Panc1 (cell line): ENCODE measurements at regions not wholly inside any gene's neighbourhood (a gene's known extent, or its start where the extent isn't known, plus 50 kb on each side); places are given as distances from the start of the nearest gene placed in this dataset.

Experiments used
- ATAC-seq: fragments of 200-7000 bp; cut with Tn5 transposase; 2 replicates; pipeline ENCODE4 v1.9.1; 2020; ENCODE audit warnings: mild to moderate bottlenecking, moderate library complexity
- BruUV-seq: library from RNA; stranded (reverse); fragments of 400-500 nt; replicated peaks from 2 replicates; lab custom pipeline; 2021; lab: Mats Ljungman, UMichigan
- CTCF ChIA-PET: fragments of 300-600 bp; sonication (Branson Sonifier 250); formaldehyde crosslinking; loops from one replicate; lab custom pipeline; 2022; ENCODE audit warnings: antibody characterized with exemption; lab: Charles Lee
- POLR2A ChIA-PET: fragments of 300-600 bp; sonication (Branson Sonifier 250); formaldehyde crosslinking; loops from one replicate; lab custom pipeline; 2022; ENCODE audit warnings: antibody characterized with exemption; lab: Charles Lee
- DNase-seq: peaks from one replicate; pipeline ENCODE4 v3.0.0-alpha.2; 2010; ENCODE audit warnings: low read depth, low spot score
- H3K27ac ChIP-seq: 2 replicates; pipeline ENCODE4 v1.5.1; 2011; ENCODE audit warnings: mild to moderate bottlenecking, low read length, inconsistent platforms
- H3K27me3 ChIP-seq: fragments of 200-500 bp; sonication (Bioruptor generic); 2 replicates; pipeline ENCODE4 v1.6.0; 2014; ENCODE audit warnings: low read length, inconsistent platforms; ENCODE audit not compliant: control insufficient read depth, insufficient read depth
- H3K36me3 ChIP-seq: fragments of 200-500 bp; sonication (Bioruptor generic); 2 replicates; pipeline ENCODE4 v1.5.1; 2014; ENCODE audit warnings: inconsistent platforms, mild to moderate bottlenecking, low read length, moderate library complexity; ENCODE audit not compliant: control insufficient read depth, insufficient read depth
- H3K4me1 ChIP-seq: 2 replicates; pipeline ENCODE4 v1.5.1; 2011; ENCODE audit warnings: inconsistent platforms, mild to moderate bottlenecking, low read length, moderate library complexity; ENCODE audit not compliant: control insufficient read depth, insufficient read depth
- H3K4me3 ChIP-seq, 2 experiments: 2 replicates each; pipeline ENCODE4 v1.5.1; 2011 to 2012; ENCODE audit warnings: low read depth in 2 of 2, low read length in 2 of 2, mild to moderate bottlenecking in 2 of 2, inconsistent platforms in 1 of 2, moderate library complexity in 1 of 2
- H3K9me3 ChIP-seq: fragments of 200-500 bp; sonication (Bioruptor generic); 2 replicates; pipeline ENCODE4 v1.5.1; 2014; ENCODE audit warnings: low read depth, mild to moderate bottlenecking, inconsistent platforms, low read length, moderate library complexity; ENCODE audit not compliant: control insufficient read depth, insufficient read depth
- CTCF ChIP-seq: fragments of 450-650 bp; IDR thresholded peaks from 2 replicates; pipeline ENCODE4 v1.5.1; 2017; ENCODE audit warnings: mild to moderate bottlenecking
- POLR2AphosphoS5 ChIP-seq: IDR thresholded peaks from 2 replicates; pipeline ENCODE4 v1.6.1; 2012; ENCODE audit warnings: mild to moderate bottlenecking, low read depth, low read length, moderate library complexity
- REST ChIP-seq, 2 experiments: IDR thresholded peaks; 2 replicates each; pipeline ENCODE4 v1.6.1; 2011 to 2012; ENCODE audit warnings: low read depth in 2 of 2, control low read depth in 1 of 2, low read length in 1 of 2, mild to moderate bottlenecking in 1 of 2, moderate library complexity in 1 of 2; ENCODE audit not compliant: insufficient read depth in 1 of 2
- SIN3A ChIP-seq: IDR thresholded peaks from 2 replicates; pipeline ENCODE4 v1.6.1; 2012; ENCODE audit warnings: low read depth, mild to moderate bottlenecking, low read length, moderate library complexity, borderline replicate concordance; ENCODE audit not compliant: insufficient read depth
- TCF7L2 ChIP-seq: IDR thresholded peaks from 2 replicates; pipeline ENCODE4 v1.6.1; 2011; ENCODE audit warnings: mild to moderate bottlenecking, low read depth, low read length, inconsistent platforms
- in situ Hi-C: cut with HindIII; loops from 2 replicates; pipeline ENCODE4 v1.10.0; 2016; ENCODE audit warnings: low sequenced_read_pairs, low pct_unique_long_range_greater_than_20kb
- intact Hi-C: fragments of 100-400 bp; cut with micrococcal nuclease; formaldehyde crosslinking; loops from one replicate; pipeline ENCODE4 v1.10.0; 2022; ENCODE audit not compliant: unreplicated experiment

GRCh38 chr1:194865383-194865782 lies 1679.0 kb upstream of the B3GALT2 start:
- no peak overlapping the region for H3K4me3 ChIP-seq
- BruUV-seq, result no TSS peak
- DNase-seq (no peak), ATAC-seq (no peak)
- POLR2A ChIA-PET, result no interaction called here
- in situ Hi-C loops (no loop called here), intact Hi-C loops (no loop called here)
- no peak overlapping the region for H3K27ac ChIP-seq
- no peaks in the 10 kb centered on the region for H3K4me1 ChIP-seq
- CTCF ChIA-PET, result no interaction called here
- H3K27me3 ChIP-seq, result no peaks in the 10 kb centered on the region
- H3K9me3 ChIP-seq, result no peaks in the 10 kb centered on the region
- TF ChIP-seq CTCF, result no peak
- TF ChIP-seq SIN3A, result no peak
- no peak for TF ChIP-seq TCF7L2
- no peaks in the 10 kb centered on the region for H3K36me3 ChIP-seq

GRCh38 chr1:194862129-194862528 lies 1675.7 kb upstream of the B3GALT2 start:
- no peak for TF ChIP-seq REST (IDR thresholded peaks at IDR 0.05; ENCODE audit: insufficient read depth in 1 of 2, low read depth in 2 of 2, low read length in 1 of 2)
- H3K4me3 ChIP-seq, result no peak overlapping the region
- no peak for ATAC-seq
- BruUV-seq, result no TSS peak
- no peaks in the 10 kb centered on the region for H3K9me3 ChIP-seq
- in situ Hi-C loops (no loop called here), intact Hi-C loops (no loop called here)
- no peaks in the 10 kb centered on the region for H3K27me3 ChIP-seq
- CTCF ChIA-PET, result no interaction called here
- POLR2A ChIA-PET, result interaction anchor here (0.7 kb wide), 1 partner anchor 442 kb away, joined by 3 read pairs; no protein-coding TSS in a partner anchor
- H3K36me3 ChIP-seq, result no peaks in the 10 kb centered on the region
- H3K27ac ChIP-seq, result no peak overlapping the region
- DNase-seq, result no peak
- no peaks in the 10 kb centered on the region for H3K4me1 ChIP-seq

- Histone ChIP-seq H3K27ac (no peak overlapping the region), H3K36me3 (no peaks in the 10 kb centered on the region), H3K9me3 (no peaks in the 10 kb centered on the region), H3K4me1 (no peaks in the 10 kb centered on the region), H3K4me3 (no peak overlapping the region), H3K27me3 (no peaks in the 10 kb centered on the region)
- TF ChIP-seq REST (IDR thresholded peaks at IDR 0.05; ENCODE audit: insufficient read depth in 1 of 2, low read depth in 2 of 2, low read length in 1 of 2) (no peak), TCF7L2 (no peak), CTCF (no peak), POLR2AphosphoS5 (no peak), SIN3A (no peak)
- CTCF ChIA-PET, result no interaction called here
- POLR2A ChIA-PET, result no interaction called here
- in situ Hi-C loops (no loop called here), intact Hi-C loops (no loop called here)
- DNase-seq (no peak), ATAC-seq (no peak)
- no TSS peak for BruUV-seq
Observed at GRCh38 chr1:194860248-194861201, 1674.1 kb upstream of the B3GALT2 start.
